ENCODE measurements at regions not wholly inside any gene's neighbourhood (a gene's known extent, or its start where the extent isn't known, plus 50 kb on each side); places are given as distances from the start of the nearest gene placed in this dataset.
A peak's percentile ranks its signal among the peaks of the same experiment; 100 is the strongest.
"Not testable (repeated sequence)": the region's sequence is repeated elsewhere in the genome, so short reads cannot be mapped to it uniquely, and the experiment has no call there.

DNA sequence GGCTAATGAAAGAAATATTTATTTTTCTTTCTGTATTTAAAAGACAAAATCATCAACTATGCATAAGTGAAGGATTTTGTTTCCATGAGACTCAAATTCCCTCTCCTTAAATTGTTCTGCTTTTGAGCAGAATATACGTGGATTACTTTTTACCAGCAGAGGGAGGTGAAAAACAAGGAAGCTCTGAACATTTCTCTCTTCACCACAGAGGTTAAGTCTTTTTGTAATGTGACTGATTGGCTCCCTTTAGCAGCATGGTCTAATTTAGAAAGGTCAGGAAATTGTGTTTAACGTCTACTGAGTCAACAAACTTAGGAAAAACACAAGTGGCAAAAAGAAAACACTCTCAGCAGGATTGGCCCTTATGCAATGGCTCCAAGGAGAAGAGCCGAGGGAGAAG is 55.1 kb upstream of the F9 start:
- no peak for DNase-seq (ENCODE audit: low spot score)

DNA sequence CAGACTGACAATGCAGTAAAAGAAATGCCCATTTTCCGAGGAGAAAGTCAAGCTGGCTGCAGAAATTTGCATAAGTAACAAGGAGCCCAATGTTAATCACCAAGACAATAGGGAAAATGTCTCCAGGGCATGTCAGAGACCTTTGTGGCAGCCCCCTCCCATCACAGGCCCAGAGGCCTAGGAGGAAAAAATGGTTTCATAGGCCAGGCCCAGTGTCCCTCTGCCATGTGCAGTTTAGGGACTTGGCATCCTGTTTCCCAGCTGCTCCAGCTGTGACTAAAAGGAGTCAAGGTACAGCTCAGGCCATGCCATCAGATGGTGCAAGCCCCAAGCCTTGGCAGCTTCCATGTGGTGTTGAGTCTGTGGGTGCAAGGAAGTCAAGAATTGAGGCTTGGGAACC is 68.6 kb upstream of the F9 start:
- not testable (repeated sequence) for DNase-seq (ENCODE audit: low spot score)

DNA sequence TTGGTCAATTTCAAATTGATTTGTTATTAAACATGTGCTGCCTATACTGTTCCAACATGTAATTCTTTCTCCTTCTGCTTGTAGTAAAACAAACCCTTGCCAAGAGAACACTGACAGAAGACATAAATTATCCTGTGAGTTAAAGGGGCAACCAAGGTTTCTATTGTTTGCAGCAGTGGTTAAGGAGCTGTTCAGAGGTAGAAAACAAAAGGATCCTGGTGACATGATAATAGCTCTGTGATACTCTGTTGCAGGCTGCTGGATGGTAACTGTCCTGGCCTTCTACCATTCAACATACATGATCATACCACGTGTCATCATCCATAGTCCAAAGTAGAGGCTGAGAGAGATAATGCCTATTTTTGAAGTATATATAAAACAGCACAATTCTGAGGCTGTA is 75.8 kb upstream of the F9 start:
- no peak for DNase-seq (ENCODE audit: low spot score)

DNA sequence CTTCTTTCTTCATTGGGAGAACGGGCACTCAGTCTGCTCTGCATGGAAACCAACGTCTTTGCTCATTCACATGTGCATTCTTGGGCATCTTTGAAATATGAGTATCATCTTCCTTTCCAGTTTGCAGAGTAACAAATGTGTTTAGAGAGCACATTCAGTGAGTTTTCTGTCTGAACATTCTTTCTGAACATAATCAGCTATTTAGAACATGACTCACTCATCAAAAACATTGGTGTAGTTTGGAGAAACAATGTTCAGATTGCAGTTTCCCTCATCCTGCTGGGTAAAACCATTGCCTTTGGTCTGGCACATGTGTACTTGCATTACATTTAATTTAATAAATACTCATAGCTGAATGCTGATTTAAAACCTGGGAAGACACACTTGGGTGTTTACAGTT is 81.5 kb upstream of the F9 start:
- DNase-seq (ENCODE audit: low spot score): peak; percentile 2

DNA sequence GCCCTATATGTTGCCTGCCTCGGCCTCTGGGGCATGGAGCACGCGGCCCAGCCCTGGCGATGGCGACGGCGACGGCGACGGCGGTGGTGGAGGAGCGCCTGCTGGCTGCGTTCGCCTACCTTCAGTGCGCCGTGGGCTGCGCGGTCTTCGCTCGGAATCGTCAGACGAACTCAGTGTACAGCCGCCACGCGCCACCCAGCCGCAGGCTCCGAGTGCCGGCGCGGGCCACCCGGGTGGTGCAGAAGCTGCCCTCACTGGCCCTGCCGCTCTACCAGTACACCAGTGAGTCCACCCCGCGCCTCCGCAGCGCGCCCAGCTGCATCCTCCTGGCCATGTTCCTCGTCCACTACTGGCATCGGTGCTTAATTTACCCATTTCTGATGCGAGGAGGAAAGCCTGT is 83.7 kb upstream of the F9 start:
- no peak for DNase-seq (ENCODE audit: low spot score)

DNA sequence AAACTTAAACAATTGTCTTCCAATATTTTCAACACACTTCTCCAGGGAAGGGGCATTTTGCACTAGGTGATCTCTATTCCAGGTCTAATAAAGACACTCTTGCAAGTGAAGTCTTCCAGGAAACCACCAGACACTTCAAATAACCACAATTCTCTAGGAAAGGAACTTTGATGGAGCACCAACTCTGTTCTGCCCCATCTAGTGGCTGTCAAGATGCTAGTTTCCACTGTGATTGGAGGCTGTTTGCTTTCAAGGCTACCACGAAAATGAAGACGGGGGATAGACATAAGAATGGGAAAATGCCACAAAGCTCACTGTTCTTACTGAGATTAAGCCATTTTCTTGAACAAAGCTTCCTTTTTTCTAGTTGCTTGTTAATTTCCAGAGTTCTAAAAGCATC is 100.6 kb upstream of the F9 start:
- DNase-seq (ENCODE audit: low spot score): peak; percentile 3

DNA sequence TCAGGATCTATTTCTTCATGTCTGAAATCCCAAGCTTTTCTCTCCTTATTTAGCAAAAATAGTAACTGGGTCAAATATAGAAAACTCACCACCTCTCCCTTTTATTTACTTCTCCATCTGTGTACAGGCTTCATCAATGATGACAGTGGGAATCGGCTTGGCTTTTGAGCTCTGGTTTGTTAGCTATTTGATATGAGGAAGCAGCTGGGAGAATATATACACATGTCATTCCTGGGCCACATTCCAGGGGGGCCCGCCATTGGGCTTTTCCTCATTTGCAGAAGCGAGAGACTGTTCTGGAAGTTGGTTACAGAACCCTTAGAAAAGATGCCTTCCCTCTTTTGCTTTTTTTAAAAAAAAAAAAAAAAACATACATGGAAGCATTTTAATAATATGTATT is 107.4 kb upstream of the F9 start:
- no peak for DNase-seq (ENCODE audit: low spot score)

DNA sequence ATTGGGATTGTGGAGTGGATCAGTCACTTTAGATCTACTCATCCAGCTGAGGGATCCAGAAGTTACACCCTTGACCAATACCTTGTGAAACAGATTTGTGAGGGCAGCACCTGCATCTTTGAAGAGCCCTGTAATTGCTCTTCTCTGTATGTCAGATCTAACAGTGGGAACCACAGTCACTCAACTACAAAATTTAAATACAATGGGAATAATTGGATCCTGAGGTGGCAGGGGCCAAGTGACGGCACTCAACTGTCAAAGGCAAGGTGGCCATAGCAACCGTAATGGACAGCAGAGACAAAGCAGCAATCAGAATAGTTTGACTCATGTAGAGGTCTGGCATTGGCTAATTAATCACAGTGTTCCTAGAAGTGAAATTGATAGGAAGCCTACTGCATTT is 132.3 kb upstream of the F9 start:
- not testable (repeated sequence) for DNase-seq (ENCODE audit: low spot score)

DNA sequence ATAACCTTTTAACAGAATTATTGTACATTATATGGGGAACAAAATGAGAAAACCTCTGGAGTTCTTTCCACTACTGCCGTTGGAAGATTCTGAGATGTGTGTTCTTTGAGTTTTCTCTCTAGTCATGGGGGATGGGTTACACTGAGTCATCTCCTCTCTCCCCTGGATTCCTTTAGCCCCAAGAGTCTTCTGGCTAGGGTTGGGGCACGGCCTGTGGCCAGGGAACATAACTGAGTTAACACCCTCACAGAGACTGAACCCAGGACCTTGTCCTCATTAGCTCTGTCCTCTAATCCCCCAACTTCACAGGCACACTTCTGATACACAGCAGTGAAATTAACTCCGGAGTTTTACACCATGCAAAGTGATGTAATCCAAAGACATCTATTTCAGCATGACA is 142.3 kb upstream of the F9 start:
- DNase-seq (ENCODE audit: low spot score): no peak

DNA sequence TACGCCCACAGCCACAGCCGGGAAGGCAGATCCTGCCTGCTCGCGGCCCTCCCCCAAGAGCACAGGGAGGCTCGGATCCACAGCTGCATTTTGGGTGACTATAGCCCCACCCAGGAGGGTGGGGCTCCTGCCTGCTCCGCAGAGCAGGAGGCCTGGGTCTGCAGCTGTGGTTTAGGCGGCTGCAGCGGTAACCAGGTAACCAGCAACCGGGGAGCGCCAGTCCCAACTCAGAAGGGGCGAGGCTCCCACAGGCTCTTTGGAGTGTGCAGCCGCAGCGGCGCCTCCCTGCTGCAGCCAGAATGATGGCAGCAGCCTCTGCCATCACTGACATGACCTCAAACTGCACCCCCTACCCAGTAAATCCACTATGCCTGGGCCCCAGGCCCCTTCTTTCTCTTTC is 148.0 kb upstream of the F9 start:
- DNase-seq (ENCODE audit: low spot score): no peak

DNA sequence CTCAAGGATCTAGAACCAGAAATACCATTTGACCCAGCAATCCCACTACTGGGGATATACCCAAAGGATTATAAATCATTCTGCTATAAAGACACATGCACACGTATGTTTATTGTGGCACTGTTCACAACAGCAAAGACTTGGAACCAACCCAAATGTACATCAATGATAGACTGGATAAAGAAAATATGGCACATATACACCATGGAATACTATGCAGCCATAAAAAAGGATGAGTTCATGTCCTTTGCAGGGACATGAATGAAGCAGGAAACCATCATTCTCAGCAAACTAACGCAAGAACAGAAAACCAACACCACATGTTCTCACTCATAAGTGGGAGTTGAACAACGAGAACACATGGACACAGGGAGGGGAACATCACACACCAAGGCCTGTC is 154.0 kb upstream of the F9 start:
- not testable (repeated sequence) for DNase-seq (ENCODE audit: low spot score)

DNA sequence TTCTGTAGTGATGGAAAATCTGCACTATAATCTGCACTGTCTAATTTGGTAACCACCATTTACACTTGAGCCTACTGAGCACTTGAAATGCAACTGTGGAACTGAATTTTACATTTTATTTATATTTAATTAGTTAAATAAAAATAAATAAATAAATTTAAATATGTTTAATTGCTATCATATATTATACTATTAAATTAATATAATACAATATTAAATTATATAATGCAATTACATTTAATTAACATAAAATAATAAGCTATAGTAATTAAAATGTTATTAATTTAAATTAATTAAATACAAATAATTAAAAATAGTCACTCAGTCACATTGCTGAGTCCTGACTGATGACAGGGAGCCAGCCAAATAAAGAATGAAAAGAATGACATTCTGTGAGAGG is 170.2 kb upstream of the F9 start:
- no peak for DNase-seq (ENCODE audit: low spot score)

DNA sequence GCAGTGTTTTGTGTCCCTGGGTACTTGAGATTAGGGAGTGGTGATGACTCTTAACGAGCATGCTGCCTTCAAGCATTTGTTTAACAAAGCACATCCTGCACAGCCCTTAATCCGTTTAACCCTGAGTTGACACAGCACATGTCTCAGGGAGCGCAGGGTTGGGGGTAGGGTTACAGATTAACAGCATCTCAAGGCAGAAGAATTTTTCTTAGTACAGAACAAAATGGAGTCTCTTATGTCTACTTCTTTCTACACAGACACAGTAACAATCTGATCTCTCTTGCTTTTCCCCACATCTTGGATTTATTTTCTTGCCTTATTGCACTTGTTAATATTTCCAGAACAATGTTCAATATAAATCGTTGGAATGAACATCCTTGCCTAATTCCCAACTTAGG is 187.9 kb upstream of the F9 start:
- DNase-seq (ENCODE audit: low spot score): not testable (repeated sequence)

DNA sequence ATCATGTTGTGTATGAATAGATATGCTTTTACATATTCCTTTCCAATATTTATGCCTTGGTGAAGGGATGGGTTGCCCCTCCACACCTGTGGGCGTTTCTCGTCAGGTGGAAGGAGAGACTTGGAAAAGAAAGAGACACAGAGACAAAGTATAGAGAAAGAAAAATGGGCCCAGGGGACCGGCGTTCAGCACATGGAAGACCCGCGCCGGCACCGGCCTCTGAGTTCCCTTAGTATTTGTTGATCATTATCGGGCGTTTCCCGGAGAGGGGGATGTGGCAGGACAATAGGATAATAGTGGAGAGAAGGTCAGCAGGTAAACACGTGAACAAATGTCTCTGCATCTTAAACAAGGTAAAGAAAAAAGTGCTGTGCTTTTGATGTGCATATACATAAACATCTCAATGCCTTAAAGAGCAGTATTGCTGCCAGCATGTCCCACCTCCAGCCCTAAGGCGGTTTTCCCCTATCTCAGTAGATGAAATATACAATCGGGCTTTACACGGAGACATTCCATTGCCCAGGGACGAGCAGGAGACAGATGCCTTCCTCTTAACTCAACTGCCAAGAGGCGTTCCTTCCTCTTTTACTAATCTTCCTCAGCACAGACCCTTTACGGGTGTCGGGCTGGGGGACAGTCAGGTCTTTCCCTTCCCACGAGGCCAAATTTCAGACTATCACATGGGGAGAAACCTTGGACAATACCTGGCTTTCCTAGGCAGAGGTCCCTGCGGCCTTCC is 188.5 kb upstream of the F9 start:
- not testable (repeated sequence) for DNase-seq (ENCODE audit: low spot score)

DNA sequence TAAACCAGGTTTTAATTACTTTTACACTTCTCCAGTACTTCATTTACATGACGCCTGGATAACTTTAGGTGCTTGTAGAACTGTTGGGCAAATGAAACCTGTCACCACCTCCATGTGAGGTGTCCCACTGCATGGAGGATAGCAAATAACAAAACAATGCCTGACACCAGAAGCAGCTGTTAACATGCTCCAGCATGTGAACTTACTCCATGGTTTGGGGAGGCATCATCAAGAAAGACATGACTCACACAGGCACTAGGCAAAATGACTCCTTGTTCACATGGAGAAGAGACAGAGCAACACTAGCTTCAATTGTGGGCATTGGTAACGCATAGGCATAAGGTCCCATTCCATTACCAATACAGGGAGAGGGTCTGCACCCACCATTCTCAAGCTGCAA is 198.1 kb upstream of the F9 start:
- DNase-seq (ENCODE audit: low spot score): no peak

DNA sequence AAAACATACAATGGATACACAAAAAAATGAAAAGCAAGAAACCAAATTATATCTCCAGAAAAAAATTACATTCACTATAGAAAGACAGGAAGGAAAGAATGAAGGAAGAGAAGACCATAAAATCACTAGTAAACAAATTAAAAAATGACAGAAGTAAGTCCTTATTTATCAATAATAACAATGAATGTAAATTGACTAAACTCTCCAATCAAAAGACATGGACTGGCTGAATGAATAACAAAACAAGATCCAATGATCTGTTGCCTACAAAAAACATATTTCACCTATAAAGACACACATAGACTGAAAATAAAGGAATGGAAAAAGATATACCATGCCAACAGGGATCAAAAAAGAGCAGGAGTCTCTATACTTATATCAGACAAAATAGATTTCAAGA is 203.2 kb upstream of the F9 start:
- no peak for DNase-seq (ENCODE audit: low spot score)

DNA sequence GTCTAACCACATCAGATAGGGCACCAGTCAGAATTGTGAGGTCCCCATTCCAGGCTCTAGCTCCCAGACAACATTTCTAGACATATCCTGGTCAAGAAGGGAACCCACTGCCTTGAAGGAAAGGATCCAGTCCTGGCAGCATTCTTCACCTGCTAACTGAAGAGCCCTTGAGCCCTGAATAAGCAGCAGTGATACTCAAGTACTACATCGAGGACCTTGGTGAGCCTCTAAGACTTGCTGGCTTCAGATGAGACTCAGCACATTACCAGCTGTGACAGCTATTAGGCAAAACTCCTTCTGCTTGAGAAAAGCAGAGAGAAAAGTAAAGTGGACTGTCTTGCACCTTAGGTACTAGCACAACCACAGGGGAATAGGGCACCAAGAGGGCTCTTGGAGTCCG is 205.8 kb upstream of the F9 start:
- DNase-seq (ENCODE audit: low spot score): no peak

DNA sequence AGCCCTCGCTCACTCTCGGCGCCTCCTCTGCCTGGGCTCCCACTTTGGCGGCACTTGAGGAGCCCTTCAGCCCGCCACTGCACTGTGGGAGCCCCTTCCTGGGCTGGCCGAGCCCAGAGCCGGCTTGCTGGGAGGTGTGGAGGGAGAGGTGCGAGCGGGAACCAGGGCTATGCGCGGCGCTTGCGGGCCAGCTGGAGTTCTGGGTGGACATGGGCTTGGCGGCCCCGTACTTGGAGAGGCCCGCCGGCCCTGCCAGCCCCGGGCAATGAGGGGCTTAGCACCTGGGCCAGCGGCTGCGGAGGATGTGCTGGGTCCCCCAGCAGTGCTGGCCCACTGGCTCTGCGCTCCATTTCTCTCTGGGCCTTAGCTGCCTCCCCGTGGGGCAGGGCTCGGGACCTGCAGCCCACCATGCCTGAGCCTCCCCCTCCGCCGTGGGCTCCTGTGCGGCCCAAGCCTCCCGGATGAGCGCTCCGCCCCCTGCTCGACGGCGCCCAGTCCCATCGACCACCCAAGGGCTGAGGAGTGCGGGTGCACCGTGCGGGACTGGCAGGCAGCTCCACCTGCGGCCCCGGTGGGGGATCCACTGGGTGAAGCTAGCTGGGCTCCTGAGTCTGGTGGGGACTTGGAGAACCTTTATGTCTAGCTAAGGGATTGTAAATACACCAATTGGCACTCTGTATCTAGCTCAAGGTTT is 209.7 kb upstream of the F9 start:
- DNase-seq (ENCODE audit: low spot score): not testable (repeated sequence)

DNA sequence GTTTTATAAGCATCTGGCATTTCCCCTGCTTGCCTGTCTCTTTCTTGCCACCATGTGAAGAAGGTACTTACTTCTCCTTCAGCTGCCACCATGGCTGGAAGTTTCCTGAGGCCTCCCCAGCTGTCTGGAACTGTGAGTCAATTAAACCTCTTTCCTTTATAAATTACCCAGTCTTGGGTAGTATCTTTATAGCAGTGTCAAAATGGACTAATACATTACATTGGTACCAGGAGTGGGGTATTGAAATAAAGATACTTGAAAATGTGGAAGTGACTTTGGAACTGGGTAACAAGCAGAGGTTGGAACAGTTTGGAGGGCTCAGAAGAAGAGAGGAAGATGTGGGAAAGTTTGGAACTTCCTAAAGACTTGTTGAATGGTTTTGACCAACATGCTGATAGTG is 223.9 kb upstream of the F9 start:
- not testable (repeated sequence) for DNase-seq (ENCODE audit: low spot score)

DNA sequence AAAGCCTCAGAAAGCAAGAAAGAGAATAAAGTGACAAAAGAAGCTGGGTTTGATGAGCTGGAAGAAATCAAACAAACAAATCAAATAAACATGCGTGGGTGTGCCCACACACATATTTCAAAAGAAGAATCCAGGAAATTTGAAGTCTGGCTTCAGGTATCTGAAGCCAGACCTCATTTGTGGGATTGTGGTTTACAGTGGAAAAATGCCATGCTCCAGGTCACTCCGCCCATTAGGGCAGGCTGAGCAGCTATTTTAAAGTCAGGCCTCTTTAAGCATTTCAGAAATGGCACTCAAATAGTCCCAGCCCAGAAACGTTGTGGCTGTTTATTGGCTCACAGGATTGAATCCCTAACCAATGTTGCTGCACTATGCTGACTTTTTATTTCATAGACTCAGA is 226.1 kb upstream of the F9 start:
- no peak for DNase-seq (ENCODE audit: low spot score)

DNA sequence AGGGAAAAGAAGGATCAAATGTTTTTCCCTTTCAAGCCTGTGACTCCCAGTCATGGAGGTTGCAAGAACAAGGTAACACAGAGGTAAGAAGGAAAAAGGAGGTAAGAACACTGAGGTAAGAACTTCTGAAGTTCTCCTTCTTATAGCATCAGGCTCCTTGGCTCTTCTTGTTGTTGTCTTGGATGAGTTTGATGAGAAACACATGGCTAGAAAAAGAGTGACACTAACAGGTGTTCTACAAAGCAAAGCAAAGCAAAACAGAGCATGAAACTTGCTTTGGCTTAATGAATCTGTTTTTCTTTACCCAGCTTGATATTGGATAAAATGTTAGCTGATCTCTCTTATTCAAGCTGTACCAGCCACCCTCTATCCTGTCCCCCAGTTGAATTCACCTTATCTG is 231.2 kb upstream of the F9 start:
- DNase-seq (ENCODE audit: low spot score): no peak

DNA sequence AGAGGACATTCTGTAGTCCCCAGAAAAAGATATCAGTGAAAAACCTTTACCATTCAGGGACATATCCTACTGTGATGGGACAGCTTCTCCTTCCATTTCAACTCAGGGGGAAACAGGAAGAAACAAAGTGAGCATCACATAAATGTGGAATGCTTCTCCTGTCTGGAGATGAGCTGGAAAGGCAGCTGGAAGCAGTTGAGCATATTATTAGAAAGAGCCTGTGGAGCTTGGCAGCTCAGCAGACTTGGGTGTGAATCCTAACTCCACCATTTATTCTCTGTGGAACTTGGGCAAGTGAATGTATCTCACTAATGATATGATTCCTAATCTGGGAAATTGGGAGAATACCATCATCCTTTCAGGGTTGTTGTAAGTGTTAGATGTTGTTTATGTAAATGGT is 232.1 kb upstream of the F9 start:
- no peak for DNase-seq (ENCODE audit: low spot score)

DNA sequence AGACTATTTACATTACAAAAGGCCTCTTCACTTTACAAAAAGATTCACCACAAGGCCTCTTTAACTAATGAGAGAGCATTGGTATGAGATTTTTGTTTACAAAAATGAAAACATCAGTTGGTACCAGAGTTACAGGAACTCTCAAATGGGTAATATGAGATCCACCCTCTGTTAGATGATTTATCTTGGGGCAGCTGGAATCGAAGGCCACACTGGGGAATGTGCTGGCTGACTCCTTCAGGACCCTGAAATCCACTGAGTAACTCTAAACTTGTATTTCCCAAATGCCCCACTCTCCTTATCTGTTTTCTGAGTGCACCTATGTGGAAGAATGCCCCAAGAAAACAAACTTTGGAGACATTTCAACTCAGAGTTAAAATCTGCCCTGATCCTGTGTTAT is 232.9 kb upstream of the F9 start:
- no peak for DNase-seq (ENCODE audit: low spot score)

DNA sequence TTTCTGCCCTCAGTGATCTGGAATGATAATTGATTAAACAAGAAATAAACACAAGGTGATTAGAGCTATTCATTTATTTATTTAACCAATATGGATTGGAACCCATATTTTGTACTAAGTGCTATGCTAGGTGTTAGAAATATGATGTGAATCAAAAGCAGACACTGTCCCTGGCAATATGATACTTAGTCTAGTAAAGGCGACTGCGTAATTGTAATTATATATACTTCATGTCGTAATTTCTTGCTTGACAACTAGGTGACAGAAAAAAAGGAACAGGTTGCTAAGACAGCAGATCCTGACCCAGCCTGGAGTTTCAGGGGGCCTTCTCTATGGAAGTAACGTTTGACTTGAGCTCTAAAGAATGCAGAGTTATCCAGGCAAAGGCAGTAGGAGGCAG is 236.5 kb upstream of the F9 start:
- no peak for DNase-seq (ENCODE audit: low spot score)

Data from COLO829 (cell line).